Endothelial cell of umbilical vein (primary cell): ENCODE measurements at regions not wholly inside any gene's neighbourhood (a gene's known extent, or its start where the extent isn't known, plus 50 kb on each side); places are given as distances from the start of the nearest gene placed in this dataset.

Experiments used
- CTCF ChIP-seq, 2 donors: IDR thresholded peaks; 1 replicate in 1 of 2; 2 replicates in 1 of 2; pipeline ENCODE4 v1.5.1; 2011; ENCODE audit warnings: low read length in 2 of 2, mild to moderate bottlenecking in 2 of 2, moderate library complexity in 2 of 2, control low read depth in 1 of 2, inconsistent platforms in 1 of 2, low read depth in 1 of 2; ENCODE audit not compliant: insufficient read depth in 1 of 2; ENCODE audit errors: extremely low read depth in 1 of 2
- EZH2 ChIP-seq: IDR thresholded peaks from 2 replicates; pipeline ENCODE4 v1.6.1; 2012; ENCODE audit warnings: borderline replicate concordance, low read depth, mild to moderate bottlenecking, moderate library complexity, low read length, inconsistent platforms; ENCODE audit not compliant: severe bottlenecking
- FOS ChIP-seq: IDR thresholded peaks from 2 replicates; pipeline ENCODE4 v1.6.1; 2011; ENCODE audit warnings: mild to moderate bottlenecking, low read length, moderate library complexity, borderline replicate concordance; ENCODE audit not compliant: insufficient read depth
- MAX ChIP-seq: IDR thresholded peaks from 2 replicates; pipeline ENCODE4 v1.6.1; 2011; ENCODE audit not compliant: insufficient read depth, insufficient read length
- MYC ChIP-seq: IDR thresholded peaks from one replicate; pipeline ENCODE4 v1.6.1; 2011; ENCODE audit warnings: mild to moderate bottlenecking, low read depth, low read length
- POLR2A ChIP-seq: IDR thresholded peaks from 2 replicates; pipeline ENCODE4 v1.6.1; 2012; ENCODE audit warnings: low read depth, mild to moderate bottlenecking, control low read depth, low read length
- POLR2AphosphoS5 ChIP-seq: IDR thresholded peaks from 2 replicates; pipeline ENCODE4 v1.6.1; 2012; ENCODE audit warnings: low read depth, mild to moderate bottlenecking, control low read depth, low read length, moderate library complexity; ENCODE audit not compliant: insufficient read depth

GRCh38 chr4:132003593-132003992 is 1145.5 kb upstream of the PCDH10 start:
- no peak for TF ChIP-seq CTCF (IDR thresholded peaks at IDR 0.05; ENCODE audit: extremely low read depth in 1 of 2, insufficient read depth in 1 of 2, low read depth in 1 of 2, low read length in 2 of 2)
- TF ChIP-seq EZH2, result no peak
- no peak for TF ChIP-seq POLR2A
- TF ChIP-seq MAX, result no peak
- no peak for TF ChIP-seq FOS
- TF ChIP-seq POLR2AphosphoS5, result no peak
- TF ChIP-seq MYC, result no peak
